CD4-positive, alpha-beta T cell treated with Interleukin-12 subunit alpha and Interleukin-12 subunit beta, for 1 hour (primary cell): ENCODE measurements at regions not wholly inside any gene's neighbourhood (a gene's known extent, or its start where the extent isn't known, plus 50 kb on each side); places are given as distances from the start of the nearest gene placed in this dataset.
A peak's percentile ranks its signal among the peaks of the same experiment; 100 is the strongest.
"Not testable (repeated sequence)": the region's sequence is repeated elsewhere in the genome, so short reads cannot be mapped to it uniquely, and the experiment has no call there.

ENCODE experiments used
- DNase-seq: peaks from one replicate; pipeline ENCODE4 v3.0.0-alpha.2; 2020

DNA sequence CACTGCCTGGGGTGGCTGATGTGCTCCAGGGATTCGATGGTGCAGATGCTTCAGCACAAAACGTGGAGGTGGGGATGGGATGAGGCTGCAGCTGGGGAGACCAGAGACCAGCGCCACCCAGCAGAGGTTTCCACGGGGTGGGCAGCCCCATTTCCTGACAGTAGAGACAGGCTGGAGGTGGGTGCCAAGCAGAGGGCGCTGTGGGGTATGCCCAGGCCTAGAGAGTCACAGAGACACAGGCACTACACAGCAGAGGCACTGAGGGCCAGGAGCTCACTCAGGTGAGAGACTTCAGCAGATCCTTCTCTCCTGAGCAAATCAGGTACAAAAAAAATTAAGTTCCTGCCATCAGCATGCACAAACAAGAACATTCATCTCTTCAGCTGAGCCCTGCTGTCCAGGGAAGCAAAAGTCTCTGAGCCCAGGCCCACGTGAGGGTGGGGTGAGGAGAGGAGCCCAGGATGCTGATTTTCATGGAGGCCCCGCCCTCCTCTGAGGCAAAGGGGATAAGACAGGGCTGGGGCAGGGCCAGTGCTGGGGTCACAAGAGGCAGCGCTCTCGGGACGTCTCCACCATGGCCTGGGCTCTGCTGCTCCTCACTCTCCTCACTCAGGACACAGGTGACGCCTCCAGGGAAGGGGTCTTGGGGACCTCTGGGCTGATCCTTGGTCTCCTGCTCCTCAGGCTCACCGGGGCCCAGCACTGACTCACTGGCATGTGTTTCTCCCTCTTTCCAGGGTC lies 53.1 kb downstream of the GGTLC2 start:
- no peak for DNase-seq

DNA sequence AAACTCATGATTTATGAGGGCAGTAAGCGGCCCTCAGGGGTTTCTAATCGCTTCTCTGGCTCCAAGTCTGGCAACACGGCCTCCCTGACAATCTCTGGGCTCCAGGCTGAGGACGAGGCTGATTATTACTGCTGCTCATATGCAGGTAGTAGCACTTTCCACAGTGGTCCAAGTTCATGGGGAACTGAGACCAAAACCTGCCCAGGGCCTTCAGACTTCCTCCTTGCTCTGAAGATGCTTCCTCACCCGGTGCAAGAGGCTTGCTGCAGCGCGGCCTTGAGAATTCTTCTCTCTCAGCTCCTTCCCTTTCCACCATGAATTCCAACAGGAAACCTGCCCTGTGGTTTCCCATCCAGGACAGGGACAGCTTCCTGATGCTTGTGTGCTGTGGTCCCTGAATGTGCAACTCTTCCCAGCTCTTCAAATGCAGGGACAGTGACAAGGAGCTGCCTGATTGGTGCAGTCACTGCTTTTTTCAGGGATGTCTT lies 53.9 kb downstream of the GGTLC2 start:
- DNase-seq: no peak

- no peak for DNase-seq
Observed at GRCh38 chr22:22700631-22701030, 56.2 kb downstream of the GGTLC2 start.

DNA sequence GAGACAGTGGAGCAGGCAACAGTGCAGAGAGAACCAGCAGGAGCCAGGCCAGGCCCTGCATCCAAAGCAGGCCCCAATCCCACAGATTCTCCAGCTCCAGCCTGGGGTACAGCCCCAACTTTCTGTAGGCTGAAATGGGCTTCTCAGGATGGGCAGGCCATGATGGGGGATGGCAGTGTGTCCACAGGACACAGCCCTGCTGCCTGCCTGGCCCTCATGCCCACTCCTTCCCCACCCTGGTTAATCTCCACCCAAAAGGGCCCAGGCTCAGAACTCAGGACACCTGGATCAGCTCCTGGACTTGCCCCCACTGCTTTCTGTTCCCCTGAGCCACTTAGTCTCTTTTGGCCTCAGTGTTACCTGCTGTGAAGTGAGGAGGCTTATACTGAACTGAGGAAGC lies 57.1 kb downstream of the GGTLC2 start:
- DNase-seq: not testable (repeated sequence)

GRCh38 chr22:22702237-22703202 lies 58.1 kb downstream of the GGTLC2 start:
- peak; percentile 4 for DNase-seq

DNA sequence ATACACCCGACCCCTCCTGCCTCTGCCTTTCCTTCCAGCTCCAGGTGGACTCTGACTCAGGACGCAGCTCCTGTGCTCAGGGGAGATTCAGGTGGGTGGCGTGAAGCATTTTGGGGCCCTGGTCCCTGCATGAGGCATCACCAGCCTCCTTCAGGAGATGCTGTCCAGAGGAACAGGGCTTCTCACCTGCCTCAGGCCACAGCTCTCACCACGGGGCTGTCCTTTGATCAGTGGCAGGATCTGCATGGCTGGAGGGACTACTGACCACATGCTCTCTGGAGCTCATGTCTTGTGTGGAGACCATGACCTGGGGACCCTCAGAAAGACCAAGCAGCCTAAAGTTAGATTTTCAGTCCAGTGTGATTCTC lies 58.8 kb downstream of the GGTLC2 start:
- no peak for DNase-seq

- no peak for DNase-seq
Observed at GRCh38 chr22:22703715-22704114, 59.3 kb downstream of the GGTLC2 start.

DNA sequence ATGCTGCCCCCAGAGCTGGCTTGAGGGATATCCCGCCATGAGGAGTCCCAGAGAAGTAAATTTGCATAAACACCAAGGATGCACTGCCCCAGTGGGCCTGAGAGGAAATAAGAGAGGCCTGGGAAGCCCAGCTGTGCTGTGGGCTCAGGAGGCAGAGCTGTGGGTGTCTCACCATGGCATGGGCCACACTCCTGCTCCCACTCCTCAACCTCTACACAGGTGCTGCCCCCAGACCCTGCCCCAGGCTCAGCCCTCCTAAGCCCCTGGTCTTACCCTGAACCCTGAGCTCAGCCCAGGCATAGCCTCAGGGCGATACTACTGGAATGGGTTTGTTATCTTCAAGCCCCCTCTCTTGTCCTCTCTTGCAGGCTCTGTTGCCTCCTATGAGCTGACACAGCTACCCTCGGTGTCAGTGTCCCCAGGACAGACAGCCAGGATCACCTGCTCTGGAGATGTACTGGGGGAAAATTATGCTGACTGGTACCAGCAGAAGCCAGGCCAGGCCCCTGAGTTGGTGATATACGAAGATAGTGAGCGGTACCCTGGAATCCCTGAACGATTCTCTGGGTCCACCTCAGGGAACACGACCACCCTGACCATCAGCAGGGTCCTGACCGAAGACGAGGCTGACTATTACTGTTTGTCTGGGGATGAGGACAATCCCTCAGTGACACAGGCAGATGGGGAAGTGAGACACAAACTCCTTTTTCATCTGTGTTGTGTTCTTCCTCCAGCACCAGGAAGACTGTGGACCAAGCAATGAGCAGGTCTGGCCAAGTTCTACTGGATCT lies 59.9 kb downstream of the GGTLC2 start:
- no peak for DNase-seq

DNA sequence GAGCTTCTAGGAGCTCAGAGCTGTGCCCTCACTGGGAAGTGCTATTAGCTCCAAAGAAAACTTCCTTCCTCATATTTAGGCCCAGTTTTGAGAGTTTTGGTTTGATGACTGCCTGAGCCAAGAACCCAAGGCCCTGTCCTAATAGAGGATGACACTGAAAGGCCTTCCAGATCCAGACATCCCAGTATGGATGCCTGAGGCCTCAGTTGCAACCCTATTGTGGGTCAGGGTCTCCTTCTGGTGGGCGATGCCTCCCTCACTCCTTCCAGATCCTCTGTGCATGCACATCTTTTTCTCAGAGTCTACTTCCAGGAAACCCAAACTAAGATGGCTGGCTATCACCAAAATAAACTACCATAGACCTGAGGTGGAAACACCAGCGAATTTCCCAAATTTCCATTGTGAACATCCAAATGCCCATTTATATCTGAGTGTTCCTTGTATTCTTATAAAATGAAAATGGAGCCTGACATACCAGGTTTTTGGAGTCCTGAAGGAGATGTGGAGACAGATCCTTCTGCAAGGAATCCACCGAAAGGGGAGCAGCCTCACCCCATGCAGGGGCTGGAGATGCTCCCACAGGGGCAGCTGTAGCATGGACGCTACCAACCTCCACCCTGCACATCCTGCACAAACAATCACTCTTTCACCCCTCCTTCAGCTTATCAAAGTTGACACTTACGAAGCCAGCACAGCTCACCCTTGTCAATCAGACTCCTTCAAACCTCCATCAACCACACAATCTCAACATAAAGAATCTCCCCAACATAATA lies 61.1 kb downstream of the GGTLC2 start:
- no peak for DNase-seq

DNA sequence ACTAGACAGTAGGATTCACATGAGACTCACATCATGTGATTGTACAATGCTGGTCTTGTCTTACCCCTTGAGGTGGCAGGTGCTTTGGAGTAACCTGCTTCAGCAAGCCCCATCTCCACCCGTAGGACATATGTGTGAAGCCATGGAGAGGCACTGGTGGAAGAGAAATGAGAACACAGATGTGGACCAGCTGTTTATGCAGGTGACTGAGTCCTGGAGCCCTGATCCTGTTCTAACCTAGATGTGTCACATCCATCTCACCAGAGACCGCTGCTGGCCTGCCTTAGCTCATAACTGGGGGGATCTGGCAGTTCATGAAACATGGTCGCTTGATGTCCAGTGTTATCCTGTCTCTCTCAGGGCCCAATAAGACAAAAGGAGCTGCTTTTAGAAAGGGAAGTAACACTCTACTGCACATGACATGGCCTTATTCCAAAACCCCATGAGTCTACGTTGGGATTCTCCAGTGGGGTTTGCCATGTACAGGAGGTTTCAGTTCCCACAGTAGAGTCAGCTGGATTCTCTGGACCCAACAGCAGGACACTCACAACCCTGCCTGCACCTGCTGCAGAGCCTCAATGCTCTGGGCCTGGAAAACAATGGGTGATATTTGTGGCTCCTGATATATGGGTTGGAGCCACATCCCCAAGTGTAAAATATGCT lies 62.0 kb downstream of the GGTLC2 start:
- no peak for DNase-seq

DNA sequence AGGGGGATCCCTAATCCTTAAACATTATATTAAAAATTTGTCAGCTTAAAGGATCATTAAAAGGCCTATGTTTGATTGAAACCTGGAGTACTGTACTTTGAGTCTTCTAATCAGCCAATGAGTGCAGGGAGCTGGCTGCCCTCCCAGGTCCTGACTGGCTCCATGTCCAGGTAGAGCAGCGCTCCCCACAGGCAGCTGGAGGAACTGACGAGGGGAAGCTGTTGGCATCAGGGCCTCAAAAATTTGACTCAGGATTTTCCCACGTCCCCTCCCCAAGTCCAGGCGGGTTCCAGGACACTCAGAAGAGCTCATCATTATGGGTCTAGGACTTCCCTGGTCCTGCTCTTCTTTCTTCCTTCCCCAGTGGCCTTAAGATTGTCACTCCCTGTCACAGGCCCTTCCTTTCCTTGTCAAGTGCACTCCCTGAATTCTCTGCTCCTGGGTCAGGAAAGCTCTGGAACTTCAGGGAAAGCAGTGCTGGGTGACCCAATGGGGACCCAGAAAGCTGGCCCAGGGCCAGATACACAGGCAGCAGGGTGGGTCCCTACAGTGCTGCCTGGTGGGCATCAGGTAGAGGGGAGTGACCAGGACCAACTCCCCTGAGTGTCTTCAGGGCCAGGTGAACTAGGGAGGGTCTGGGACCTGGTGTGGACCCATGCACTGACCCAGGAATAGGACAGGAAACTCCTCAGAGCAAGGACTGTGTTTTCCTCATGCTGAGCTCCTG lies 65.5 kb downstream of the GGTLC2 start:
- no peak for DNase-seq

GRCh38 chr22:22710719-22711531 lies 66.5 kb downstream of the GGTLC2 start:
- peak; percentile 72 for DNase-seq

DNA sequence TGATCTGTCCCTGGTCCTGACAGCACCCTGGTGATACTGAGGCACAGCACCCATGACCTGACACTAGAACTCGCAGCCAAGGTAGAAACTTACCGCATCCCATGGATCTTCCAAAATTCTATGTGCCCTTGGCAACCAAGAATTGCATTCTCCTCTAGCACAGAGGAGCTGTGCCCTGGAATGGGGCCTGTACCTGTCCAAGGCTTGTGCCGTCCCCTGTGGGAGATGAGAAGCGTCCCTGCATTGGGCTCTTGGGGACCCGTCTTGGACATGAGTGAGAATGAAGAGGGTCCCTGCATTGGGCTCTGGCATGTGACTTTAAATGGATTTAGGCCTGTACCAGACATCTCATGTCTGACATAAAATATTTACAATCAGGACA lies 67.1 kb downstream of the GGTLC2 start:
- DNase-seq: no peak

DNA sequence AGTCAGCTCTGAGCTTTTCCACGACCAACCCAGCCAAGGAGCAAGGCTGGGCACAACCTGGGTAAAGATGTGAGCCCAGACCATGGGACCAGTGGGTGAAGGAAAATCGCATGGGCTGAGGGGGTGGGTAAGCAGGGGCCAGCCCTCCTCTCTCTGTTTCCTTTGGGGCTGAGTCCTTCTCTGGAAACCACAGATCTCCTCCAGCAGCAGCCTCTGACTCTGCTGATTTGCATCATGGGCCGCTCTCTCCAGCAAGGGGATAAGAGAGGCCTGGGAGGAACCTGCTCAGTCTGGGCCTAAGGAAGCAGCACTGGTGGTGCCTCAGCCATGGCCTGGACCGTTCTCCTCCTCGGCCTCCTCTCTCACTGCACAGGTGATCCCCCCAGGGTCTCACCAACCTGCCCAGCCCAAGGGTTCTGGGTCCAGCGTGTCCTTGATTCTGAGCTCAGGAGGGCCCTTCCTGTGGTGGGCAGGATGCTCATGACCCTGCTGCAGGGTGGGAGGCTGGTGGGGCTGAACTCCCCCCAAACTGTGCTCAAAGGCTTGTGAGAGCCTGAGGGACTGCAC lies 67.8 kb downstream of the GGTLC2 start:
- no peak for DNase-seq

GRCh38 chr22:22712666-22713365 lies 68.4 kb downstream of the GGTLC2 start:
- no peak for DNase-seq

- DNase-seq: no peak
Observed at GRCh38 chr22:22713416-22713815, 69.0 kb downstream of the GGTLC2 start.

- DNase-seq: no peak
Observed at GRCh38 chr22:22714600-22715335, 70.4 kb downstream of the GGTLC2 start.

GRCh38 chr22:22716136-22716665 lies 71.8 kb downstream of the GGTLC2 start:
- DNase-seq: no peak
